Fibroblast of peridontal ligament (primary cell): ENCODE measurements at regions not wholly inside any gene's neighbourhood (a gene's known extent, or its start where the extent isn't known, plus 50 kb on each side); places are given as distances from the start of the nearest gene placed in this dataset.
A peak's percentile ranks its signal among the peaks of the same experiment; 100 is the strongest.

Source experiments
- DNase-seq: peaks from one replicate; pipeline ENCODE4 v3.0.0-alpha.2; 2010; ENCODE audit errors: extremely low read depth

GRCh38 chr9:111149018-111149759, 110.9 kb upstream of the LPAR1 start:
- peak; percentile 14 for DNase-seq

DNA sequence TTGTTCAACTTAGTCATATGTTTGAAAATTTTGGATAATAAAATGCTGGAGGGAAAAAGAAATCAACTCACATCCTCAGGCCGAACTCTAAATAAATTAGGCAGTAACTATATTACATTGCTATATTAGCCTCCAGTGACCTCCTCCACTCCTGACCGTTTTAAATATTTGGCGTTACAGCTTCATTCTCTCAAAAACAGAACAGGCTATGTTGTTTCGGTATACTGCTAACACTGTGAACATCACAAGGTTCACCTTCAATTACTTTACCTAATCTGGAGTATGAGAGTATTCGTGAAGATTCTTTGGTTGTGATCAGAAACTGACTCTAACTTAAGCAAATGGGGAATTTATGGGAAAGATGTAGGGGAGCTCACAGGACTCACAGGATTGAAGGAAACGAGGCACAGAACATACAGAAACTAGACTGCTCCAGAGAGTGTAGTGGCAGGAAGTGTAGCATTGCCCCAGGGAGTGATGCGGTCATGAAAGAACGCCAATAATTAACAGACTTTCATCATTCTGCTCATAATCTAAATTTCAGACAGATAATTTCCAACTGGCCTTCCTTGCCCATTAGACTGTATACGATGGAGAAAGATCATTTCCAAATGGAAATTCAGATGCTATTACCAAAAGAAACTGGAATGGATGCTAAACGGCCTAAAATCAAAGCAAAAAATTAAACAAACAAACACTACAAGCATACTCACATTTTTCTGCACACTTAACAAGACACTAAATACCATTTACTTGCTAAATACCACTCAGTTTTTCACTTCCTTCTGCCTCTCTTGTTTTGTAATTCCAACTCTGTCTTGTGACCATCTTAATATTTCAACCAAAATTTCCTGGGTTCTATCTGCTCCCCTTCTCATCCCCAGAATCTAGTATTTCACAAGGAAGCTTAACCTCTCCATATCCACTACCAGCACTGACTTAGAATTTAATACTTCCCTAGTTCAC, 110.1 kb upstream of the LPAR1 start:
- DNase-seq = peak; percentile 68

- no peak for DNase-seq
Measured at GRCh38 chr9:111147041-111147440, 108.8 kb upstream of the LPAR1 start.

DNA sequence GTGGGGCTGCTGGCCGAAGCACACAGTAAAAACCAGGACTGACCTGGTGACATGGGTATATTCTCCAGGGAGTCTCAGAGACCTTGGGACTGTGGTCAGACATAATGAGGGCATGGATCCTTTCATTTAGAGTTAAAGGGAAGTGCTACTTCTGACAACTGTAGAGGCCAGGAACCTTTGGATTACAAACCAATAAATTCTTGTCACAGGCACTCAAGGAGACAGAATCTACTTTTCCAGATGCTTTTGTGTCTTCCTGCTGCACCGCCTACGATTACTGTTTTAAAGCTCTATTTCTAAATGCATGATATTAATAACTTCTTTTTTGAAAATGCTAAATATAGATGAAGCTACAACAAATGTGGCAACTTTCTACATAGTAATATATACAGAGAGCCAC, 106.5 kb upstream of the LPAR1 start:
- no peak for DNase-seq

GRCh38 chr9:111136180-111136579, 97.9 kb upstream of the LPAR1 start:
- no peak for DNase-seq

GRCh38 chr9:111131211-111131610, 92.9 kb upstream of the LPAR1 start:
- DNase-seq = no peak

DNA sequence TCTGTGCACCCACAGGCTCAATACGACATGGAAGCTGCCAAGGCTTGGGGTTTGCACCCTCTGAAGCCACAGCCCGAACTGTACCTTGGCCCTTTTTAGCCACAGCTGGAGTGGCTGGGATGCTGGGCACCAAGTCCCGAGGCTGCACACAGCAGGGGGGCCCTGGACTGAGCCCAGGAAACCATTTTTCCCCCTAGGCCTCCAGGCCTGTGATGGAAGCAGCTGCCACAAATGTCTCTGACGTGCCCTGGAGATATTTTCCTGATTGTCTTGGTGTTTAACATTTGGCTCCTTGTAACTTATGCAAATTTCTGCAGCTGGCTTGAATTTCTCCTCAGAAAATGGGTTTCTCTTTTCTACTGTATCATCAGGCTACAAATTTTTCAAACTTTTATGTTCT, 82.3 kb upstream of the LPAR1 start:
- DNase-seq = no peak

- DNase-seq = peak; percentile 72
Measured at GRCh38 chr9:111118256-111118948, 80.1 kb upstream of the LPAR1 start.

DNA sequence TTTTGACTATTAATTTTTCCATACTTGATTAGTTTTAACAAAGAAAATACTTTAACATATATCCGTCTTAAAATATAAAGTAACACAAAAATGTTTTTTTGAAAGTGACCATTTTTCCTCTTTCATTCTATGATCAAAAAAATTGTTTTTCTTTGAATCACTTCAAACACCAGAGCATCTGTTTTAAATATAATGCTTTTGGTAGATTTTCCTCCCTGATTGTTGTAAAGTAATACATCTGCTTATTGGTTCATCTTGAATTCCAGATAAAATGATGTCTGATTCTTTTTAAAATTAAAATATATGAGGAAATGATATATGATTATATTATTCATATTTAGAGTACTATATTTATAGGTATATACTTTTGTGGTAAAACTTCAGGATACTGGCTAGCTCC, 76.2 kb upstream of the LPAR1 start:
- DNase-seq = peak; percentile 67

DNA sequence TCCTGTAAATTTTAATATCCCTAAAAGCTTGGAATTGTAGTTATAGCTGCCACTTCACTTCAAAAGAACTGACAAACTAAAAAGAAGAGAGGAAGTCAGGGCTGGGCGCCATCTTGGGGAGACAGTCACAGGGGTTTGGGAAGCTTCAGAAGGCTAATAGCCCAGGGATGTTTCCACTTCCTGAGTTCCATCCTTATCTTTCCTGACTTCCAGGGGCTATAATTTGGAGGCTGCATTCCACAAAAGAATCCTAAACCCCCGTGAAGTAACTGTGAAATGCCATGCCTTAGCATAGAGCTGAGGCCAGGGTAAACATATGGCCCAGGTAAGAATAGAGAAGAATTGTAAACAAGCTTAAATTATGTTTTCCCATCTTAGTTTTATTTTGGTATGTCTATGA, 75.4 kb upstream of the LPAR1 start:
- DNase-seq = no peak

- DNase-seq = no peak
Measured at GRCh38 chr9:111110805-111111204, 72.5 kb upstream of the LPAR1 start.

DNA sequence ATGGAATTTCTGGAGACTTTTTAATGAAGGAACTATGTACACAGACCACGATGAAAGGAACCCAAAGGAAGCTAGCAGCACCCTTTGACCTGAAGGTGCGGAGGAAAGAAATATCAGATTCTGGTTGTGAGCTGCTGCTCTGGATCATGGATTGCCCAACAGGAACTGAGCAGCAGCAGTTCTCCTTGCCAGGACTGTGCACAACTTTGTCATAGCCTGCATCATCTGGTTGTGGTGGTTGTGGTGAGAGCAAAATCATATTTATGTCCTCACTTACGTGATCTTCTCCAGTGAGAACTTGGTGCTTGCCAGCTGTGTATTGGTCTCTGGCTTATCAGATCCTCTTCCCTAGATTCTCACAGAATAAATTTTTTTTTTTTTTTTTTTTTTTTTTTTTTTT, 70.7 kb upstream of the LPAR1 start:
- peak; percentile 91 for DNase-seq

GRCh38 chr9:111107141-111107540, 68.9 kb upstream of the LPAR1 start:
- DNase-seq = no peak

GRCh38 chr9:111106202-111106601, 67.9 kb upstream of the LPAR1 start:
- DNase-seq = no peak

DNA sequence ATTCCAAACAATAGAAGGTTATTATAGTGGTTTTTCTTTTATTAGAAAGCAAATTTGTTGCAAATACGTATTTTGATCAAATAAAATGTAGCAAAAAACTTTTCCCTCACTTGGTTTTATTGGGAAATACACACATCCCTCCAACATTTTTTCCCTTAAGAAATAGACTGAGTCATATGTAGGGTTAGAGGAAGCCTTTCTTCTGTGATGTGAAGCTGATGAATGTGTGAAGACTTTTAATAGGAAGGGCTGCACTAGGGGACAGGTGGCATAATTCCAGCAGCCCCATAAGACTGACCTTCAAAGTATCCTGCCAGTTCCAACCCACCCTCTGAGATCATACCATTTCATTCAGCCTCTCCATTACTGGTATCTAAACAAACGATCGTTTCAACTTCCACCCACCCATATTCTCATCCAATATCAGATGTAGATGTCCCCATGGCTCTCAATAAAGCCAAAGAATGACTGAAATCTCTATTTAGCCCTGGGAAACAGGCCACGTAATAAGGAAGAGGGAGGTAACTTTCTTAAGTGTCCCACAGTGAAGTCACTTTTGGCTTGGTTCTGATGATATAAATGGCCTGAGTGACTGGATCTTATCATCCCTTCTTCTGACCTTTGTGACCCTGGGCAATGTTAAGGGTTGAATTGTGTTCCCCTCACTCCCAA, 64.7 kb upstream of the LPAR1 start:
- DNase-seq = peak; percentile 55

GRCh38 chr9:111099199-111100008, 61.1 kb upstream of the LPAR1 start:
- DNase-seq = no peak

GRCh38 chr9:111098093-111098492, 59.8 kb upstream of the LPAR1 start:
- no peak for DNase-seq

DNA sequence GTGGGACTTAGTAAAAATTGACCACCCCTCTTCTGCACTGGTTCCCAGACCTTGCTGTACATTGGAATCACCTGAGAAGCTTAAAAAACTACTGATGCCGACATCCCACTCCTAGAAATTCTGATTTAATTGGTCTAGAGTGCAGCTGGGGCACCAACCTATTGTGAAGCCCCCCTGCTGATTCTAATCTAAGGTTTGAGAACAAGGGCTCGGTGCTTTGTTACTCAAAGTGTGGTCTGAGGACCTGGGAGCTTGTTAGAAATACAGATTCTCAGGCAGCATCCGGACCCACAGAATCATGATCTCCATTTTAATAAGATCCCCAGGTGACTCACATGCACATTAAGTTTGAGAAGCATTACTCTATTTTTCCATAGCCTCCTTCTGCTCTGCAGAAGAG, 57.8 kb upstream of the LPAR1 start:
- no peak for DNase-seq

DNA sequence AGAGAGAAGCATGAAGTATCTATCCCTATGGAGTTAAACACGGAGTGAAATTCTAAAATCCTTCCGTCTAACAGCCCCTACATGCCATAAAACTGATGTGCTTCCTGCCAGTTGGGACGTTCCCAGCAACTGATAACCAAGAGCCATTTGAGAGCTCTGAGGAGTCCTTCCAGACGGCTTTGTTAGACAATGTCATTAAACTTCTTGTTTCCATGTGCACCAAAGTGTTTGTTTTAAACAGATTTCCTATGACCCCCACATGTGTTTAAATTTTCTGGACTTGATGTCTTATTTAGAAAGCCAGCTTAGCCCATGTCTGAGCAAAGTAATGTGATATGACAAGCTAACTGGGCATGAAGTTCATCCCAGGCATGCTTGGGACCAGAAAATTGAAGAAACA, 57.2 kb upstream of the LPAR1 start:
- DNase-seq = peak; percentile 28

- peak; percentile 36 for DNase-seq
Measured at GRCh38 chr9:111094958-111095357, 56.7 kb upstream of the LPAR1 start.

DNA sequence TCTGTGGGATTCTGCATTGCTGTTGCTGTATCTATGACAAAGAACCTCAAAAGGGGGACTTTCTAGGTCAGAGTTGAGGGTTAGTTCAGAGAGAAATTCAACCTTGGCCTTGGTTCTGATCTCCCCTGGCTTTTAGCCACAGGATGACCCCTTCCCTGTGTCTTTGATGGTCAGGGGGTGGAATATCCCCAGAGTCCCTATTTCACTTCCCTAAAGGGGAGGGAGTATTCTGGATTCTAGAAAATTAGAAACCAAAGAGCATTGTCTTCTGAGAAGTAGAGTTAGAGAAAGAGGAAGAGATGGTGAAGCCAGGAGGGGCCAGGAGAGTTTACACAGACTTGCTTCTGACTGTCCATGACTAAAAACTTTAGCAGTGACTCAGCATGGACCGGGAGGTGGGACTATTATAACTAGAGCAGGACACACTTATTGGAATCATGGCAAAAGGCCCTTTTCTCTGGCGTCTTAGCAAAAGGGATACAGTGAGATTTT, 56.2 kb upstream of the LPAR1 start:
- peak; percentile 84 for DNase-seq
